BE2C (cell line): ENCODE measurements at regions not wholly inside any gene's neighbourhood (a gene's known extent, or its start where the extent isn't known, plus 50 kb on each side); places are given as distances from the start of the nearest gene placed in this dataset.
"Not testable (repeated sequence)": the region's sequence is repeated elsewhere in the genome, so short reads cannot be mapped to it uniquely, and the experiment has no call there.

ENCODE experiments used
- DNase-seq: peaks from one replicate; pipeline ENCODE4 v3.0.0-alpha.2; 2020
- H3K27me3 ChIP-seq: fragments of 250-450 bp; sonication (Bioruptor Pico); 2 replicates; pipeline ENCODE4 v1.5.1; 2020; ENCODE audit warnings: mild to moderate bottlenecking
- H3K36me3 ChIP-seq: fragments of 250-450 bp; sonication (Bioruptor Pico); 2 replicates; pipeline ENCODE4 v1.5.1; 2020; ENCODE audit warnings: mild to moderate bottlenecking
- H3K4me1 ChIP-seq: fragments of 250-450 bp; sonication (Bioruptor Pico); 2 replicates; pipeline ENCODE4 v1.5.1; 2020
- H3K4me3 ChIP-seq: 2 replicates; pipeline ENCODE4 v1.5.1; 2011; ENCODE audit warnings: low read depth, low read length
- H3K9me3 ChIP-seq: fragments of 250-450 bp; sonication (Bioruptor Pico); 2 replicates; pipeline ENCODE4 v1.5.1; 2020
- TF ChIP-seq, protein P1 (sequence below): IDR thresholded peaks from 2 replicates; pipeline ENCODE4 v1.5.1; 2012; ENCODE audit warnings: mild to moderate bottlenecking, low read depth, low read length

DNA sequence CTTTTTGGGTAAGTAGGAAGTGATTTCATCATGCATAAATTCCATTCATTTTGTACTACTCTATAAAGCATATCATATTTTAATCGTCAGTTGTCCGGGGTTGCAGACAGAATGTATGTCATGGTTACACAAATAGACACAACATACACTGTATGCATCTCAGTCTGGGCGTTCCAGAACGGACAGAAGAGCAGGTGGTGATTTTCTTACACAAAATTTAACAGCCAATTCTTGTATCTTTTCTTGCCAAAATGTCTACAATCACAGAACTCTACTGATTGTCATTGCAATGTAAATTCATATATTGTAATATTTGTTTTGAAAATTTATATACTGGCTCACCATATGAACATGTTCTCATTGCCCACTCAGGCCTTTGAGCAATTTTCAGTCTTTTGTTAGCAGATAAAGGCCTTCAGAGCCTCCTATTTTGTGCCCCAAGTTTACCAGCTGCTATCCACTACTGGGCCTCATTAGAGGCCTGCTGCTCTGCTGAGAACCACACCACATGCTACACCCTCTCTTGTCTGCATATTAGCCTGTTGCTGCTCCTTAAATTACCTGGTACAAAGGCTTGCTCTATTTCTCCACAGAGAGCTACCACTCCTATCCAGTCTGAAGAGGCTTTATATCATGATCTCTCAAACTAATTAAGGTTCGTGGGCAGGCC, 61.5 kb downstream of the PRDM13 start:
- DNase-seq, result no peak
- Histone ChIP-seq H3K27me3 (peaks cover 6% of the 10 kb centered on the region; the same call in 1 of the 2 replicates), H3K4me1 (no peaks in the 10 kb centered on the region), H3K36me3 (no peaks in the 10 kb centered on the region), H3K4me3 (no peak overlapping the region), H3K9me3 (no peaks in the 10 kb centered on the region)
- TF ChIP-seq, protein P1, sequence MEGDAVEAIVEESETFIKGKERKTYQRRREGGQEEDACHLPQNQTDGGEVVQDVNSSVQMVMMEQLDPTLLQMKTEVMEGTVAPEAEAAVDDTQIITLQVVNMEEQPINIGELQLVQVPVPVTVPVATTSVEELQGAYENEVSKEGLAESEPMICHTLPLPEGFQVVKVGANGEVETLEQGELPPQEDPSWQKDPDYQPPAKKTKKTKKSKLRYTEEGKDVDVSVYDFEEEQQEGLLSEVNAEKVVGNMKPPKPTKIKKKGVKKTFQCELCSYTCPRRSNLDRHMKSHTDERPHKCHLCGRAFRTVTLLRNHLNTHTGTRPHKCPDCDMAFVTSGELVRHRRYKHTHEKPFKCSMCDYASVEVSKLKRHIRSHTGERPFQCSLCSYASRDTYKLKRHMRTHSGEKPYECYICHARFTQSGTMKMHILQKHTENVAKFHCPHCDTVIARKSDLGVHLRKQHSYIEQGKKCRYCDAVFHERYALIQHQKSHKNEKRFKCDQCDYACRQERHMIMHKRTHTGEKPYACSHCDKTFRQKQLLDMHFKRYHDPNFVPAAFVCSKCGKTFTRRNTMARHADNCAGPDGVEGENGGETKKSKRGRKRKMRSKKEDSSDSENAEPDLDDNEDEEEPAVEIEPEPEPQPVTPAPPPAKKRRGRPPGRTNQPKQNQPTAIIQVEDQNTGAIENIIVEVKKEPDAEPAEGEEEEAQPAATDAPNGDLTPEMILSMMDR, result no peak

DNA sequence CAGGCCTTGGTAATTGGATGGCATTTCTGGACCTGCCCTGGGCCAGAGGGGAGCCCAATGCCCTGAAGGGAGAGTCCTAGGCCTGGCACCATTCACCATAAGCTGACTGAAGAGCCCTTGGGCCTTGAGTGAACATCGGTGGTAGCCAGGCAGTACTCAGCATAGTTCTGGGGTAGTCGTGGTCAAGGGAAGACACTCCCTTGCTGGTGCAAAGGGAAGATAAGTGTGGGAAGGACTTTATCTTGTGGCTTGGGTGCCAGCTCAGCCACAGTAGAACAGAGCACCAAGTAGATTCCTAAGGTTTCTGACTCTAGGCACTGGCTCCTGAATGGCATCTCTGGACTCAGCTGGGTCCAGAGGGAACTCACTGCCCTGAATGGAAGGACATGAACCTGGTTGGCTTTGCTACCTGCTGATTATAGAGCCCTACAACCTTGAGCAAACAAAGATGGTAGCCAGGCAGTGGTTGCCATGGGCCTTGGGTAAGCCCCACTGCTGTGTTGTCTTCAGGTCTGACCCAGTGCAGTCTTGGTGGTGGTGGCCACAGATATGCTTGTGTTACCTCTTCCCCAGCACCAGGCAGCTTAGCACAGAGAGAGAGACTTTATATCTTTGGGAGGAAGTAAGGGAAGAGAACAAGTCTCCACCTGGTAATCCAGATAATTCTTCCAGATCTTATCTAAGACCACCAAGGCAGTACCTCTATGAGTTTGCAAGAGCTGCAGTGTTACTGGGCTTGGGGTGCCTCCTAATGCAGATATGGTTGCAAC, 83.5 kb downstream of the PRDM13 start:
- no peak overlapping the region for H3K4me3 ChIP-seq
- H3K9me3 ChIP-seq, result no peaks in the 10 kb centered on the region
- DNase-seq, result no peak
- H3K4me1 ChIP-seq, result no peaks in the 10 kb centered on the region
- no peaks in the 10 kb centered on the region for H3K27me3 ChIP-seq
- H3K36me3 ChIP-seq, result no peaks in the 10 kb centered on the region
- TF ChIP-seq, protein P1, result no peak

DNA sequence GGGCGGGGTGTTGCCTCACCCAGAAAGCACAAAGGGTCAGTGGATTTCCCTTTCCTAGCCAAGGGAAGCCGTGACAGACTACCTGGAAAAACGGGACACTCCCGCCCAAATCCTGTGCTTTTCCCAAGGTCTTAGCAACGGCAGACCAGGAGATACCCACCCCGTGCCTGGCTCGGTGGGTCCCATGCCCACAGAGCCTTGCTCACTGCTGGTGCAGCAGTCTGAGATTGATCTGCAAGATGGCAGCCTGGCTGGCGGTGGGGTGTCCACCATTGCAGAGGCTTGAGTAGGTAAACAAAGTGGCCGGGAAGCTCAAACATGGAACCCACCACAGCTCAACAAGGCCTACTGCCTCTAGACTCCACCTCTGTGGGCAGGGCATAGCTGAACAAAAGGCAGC, 95.7 kb downstream of the PRDM13 start:
- H3K36me3 ChIP-seq, H3K27me3 ChIP-seq, DNase-seq, H3K4me3 ChIP-seq, H3K9me3 ChIP-seq, H3K4me1 ChIP-seq: not testable (repeated sequence)

DNA sequence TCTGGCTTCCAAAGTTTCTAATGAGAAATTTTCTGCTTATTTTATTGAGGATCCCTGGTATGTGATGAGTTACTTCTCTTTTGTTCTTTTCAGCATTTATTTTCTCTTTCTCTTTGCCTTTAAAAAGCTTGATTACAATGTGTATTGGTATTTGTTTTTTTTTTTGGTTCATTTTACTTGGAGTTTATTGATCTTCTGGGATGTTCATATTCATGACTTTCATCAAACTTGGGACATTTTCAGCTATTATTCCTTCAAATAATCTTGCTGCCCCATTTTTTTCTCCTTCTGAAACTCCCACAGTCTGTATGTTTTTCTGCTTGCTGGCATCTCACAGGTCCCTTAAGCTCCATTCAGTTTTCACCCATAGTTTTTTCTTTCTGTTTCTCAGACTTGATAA, 102.4 kb downstream of the PRDM13 start:
- no peak for DNase-seq
- no peaks in the 10 kb centered on the region for H3K36me3 ChIP-seq
- H3K9me3 ChIP-seq, result no peaks in the 10 kb centered on the region
- TF ChIP-seq, protein P1, result no peak
- no peak overlapping the region for H3K4me3 ChIP-seq
- H3K4me1 ChIP-seq, result no peaks in the 10 kb centered on the region
- no peaks in the 10 kb centered on the region for H3K27me3 ChIP-seq

DNA sequence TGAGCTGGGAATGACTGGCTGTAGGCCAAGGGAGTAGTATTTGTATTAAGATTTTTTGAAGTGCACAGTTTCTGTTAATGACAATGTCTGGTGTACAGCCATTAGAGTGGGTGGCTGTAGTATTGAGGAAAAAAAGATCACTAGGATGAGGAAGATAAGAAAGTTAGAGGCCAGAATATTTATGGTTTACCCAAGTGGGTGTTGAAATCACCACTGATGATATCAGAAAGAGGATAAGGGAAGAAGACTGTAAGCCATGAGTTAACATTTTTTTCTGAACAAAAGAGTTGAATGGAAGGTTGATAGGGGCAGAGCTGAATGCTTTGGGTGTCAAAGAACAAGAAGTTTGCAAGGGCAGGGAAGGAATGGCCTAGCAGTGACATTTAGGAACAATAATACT, 104.7 kb downstream of the PRDM13 start:
- Histone ChIP-seq H3K36me3 (no peaks in the 10 kb centered on the region), H3K4me1 (no peaks in the 10 kb centered on the region), H3K4me3 (no peak overlapping the region), H3K27me3 (no peaks in the 10 kb centered on the region), H3K9me3 (no peaks in the 10 kb centered on the region)
- DNase-seq, result no peak
- TF ChIP-seq, protein P1, result no peak

DNA sequence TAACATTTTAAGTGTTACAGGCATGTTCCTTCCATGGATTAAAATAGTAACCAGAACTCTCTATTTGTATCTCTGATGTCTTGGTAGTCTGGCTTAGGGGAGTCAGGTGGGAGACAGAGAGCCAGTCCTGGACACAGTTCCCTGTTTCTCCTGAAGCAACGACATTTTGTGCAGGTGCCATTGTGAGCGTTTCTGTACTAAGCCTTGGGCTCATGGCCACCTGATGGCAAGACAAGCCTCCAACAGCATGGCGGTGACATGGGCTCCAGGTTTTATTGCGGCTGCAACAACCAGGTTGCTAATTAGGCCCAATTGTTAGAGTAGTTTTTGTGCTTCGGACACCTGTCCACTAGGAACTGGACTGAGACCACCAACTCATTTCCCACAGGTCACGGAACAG, 105.3 kb downstream of the PRDM13 start:
- Histone ChIP-seq H3K36me3 (no peaks in the 10 kb centered on the region), H3K27me3 (no peaks in the 10 kb centered on the region)
- TF ChIP-seq, protein P1, result no peak

More for the DNA sequence above, 105.3 kb downstream of the PRDM13 start:
- Histone ChIP-seq H3K4me3 (no peak overlapping the region), H3K9me3 (no peaks in the 10 kb centered on the region), H3K4me1 (no peaks in the 10 kb centered on the region)
- no peak for DNase-seq
